ENCODE measurements at regions not wholly inside any gene's neighbourhood (a gene's known extent, or its start where the extent isn't known, plus 50 kb on each side); places are given as distances from the start of the nearest gene placed in this dataset.

DNA sequence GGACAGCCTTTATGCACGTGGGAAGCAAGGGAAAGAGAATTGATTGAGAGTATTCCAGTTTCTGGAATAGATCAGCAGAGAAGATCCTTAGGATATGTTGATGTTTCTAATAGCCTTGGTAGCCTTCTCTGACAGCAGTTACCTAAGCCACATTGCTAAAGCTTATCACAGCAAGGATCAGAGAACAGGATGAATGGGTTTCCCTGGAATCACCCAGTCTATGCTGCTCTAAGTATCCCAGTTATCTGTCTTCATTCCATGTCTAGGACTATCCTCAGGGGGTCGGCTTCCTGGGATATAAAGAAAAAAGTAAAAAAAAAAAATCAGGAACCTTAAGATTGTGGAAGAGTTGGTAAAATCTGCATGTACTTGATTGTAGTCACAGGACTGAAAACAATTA is 352.0 kb upstream of the AKR1E2 start:
- DNase-seq, result no peak

DNA sequence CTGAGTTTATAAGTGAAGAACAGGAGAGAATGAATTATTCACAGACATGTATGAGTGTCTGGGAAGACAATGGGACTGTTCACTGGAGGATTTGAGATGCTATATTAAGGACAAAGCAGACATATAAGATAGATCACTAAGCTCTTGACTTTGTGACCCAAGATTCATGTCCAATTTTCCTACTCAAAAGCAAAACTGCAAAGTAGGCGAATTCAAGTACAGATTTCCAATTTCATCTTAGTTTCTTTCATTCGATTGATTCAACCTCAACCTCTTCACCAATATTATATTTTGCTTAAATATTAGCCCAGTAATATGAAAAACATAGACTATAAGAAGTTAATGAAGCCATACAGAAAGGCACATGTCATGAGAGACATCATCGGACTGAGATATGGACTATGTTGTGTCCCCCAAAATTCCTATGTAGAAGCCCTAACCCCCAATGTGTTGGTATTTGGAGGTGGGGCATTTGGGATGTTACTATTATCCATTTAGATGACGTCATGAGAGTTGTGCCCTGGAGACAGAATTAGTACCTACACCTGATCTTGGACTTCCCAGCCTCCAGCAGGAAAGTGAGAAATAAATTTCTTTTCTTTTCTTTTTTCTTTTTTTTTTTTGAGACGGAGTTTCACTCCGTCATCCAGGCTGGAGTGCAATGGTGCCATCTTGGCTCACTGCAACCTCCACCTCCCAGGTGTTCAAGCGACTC is 353.7 kb upstream of the AKR1E2 start:
- DNase-seq, result no peak

DNA sequence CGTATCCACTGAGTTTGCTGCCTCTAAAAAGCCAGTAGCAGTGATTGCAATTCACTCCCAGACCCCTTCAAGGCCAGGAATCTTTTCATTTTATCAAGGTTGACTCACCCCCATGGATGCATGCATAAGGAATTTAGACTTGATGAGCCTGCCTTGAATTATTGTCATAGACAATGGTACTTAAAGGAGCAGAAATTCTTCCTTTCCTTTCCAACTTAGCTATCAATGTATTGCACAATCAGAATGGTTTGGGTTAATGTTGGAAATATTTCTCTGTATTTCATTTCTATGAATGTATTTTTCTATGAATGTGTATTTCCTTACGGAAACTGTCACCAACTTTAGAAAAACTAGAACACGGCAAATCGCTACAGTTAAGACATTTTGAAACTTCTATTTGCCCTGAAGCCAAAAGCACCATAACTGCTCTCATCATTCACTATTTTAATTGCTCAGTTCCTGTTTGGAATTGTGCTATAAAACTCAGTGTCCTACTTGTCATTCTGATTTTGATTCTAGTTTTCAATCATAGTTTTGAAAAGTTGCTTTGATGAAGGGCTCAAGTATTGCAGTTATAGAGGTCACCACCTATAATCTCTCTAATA is 355.7 kb upstream of the AKR1E2 start:
- DNase-seq, result no peak

DNA sequence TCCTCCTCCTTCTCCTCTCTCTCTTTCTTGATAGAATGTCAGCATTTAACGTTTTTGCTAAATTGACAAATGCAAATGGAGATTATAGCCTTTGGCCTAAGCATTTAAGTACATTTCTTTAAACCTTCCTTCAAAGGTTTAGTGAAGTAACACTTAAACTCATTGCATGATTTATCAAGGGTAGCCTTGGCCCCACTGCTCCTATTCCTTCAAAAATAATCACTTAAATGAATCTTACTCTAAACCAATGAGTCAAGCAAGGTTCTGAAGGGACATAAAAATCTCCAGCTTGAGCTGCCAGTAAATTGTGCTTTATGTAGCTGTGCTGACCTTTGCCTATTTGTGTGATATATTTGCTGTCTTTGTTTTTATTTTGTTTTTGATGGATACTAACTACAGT is 358.5 kb upstream of the AKR1E2 start:
- DNase-seq, result no peak

DNA sequence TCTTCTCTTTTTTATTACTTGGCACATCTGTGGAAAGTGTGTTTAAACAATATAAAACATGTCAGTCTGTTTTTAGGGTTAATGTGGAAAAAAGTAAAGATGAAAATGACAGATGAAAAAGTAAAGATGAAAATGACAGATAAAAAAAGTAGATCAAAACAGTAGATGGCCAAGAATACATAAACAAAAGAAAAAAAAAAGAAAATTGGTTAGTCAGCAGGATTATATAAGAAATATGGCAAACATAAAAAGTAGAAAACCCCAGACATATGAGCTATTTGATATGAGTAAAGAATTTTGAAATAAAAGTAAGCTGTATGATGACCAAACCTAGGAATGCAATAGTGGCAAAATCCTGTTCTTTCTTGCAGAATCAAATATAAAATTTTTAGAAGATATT is 365.7 kb upstream of the AKR1E2 start:
- no peak for DNase-seq

DNA sequence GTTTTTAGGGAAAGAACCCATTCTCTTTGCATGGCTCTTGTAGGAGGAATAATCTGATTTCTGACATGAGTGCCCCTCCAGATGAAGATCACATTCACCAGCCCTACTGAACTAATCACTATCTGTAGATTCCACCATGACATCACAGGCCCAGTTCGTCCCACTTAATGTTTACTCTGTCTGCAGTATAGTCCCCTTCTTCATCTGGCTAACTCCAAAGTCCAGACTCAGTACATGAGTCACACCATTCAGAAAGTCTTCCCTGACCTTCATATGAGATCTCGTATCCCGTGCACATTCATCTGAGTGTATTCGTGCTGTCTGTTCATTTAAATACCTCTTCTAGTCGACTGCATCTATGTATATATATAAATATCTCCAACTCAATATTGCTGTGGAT is 366.5 kb upstream of the AKR1E2 start:
- no peak for DNase-seq

DNA sequence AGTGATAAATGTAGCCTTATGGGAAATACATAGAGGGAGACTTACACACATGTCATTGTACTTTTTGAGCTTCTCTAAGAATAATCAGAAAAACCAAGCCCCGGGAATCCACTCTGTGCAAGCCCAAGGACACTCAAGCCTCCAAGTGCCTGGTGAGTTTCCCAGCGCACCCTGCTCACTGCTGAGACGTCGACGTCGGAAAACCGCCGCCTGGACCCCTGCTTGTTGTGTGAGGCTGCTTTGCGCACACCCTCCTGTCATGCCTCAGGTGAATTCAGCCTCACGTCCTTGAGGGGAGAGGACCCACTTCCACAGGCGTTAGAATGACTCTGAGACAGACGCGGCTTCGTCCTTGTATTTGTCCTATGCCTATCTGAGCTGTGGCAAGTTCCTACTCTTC is 368.4 kb upstream of the AKR1E2 start:
- DNase-seq, result no peak

DNA sequence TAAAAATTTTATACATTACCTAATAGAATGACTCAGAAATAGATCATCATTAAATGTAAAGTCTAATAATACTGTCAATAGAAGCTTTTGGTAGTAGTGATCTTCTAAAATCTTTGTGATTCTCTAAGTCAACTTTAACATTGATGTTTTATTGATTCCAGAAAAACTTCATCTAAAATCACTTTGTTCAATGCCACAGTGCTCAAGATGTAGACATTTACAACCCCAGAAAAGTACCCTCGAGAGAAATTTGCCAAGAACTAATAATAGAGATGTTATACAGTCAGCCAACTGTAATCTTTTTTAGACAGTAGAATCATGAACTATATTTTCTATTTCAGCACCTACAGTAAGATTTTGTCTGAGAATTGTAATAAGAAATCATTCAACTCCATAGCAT is 369.2 kb upstream of the AKR1E2 start:
- DNase-seq, result no peak

DNA sequence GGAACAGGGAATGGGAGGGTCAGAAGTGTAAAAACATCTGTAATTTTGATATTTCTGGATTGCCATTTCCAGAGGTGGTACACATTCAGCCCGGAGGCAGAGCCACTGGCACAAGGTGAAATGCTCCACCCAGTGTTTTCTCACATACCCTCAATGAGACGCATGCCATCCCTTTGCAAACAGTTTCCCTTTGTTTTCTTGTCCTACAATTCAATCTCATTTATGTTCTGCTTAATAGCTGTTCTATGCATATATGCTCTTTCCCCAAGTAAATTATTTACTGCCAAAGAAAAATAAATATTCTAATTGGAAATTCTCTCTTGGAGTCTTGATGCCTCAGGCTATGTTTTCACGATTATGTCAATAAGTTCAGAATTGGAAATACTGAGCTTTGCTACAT is 369.7 kb upstream of the AKR1E2 start:
- no peak for DNase-seq

DNA sequence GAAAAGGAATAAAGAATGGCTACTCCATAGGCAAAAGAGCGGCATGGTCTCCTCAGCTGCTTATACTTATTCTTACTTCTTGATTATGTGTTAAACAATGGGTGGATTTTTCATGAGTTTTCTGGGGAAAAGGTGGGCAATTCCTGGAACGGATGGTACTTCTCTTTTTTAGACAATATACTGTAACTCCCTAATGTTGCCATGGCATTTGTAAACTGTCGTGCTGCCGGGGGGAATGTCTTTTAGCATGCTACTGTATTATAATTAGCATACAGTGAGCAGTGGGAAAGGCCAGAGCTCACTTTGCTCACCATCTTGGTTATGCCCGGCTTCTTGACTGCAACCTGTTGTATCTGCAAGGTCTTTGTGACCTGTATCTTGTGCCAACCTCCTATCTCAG is 372.1 kb upstream of the AKR1E2 start:
- no peak for DNase-seq

DNA sequence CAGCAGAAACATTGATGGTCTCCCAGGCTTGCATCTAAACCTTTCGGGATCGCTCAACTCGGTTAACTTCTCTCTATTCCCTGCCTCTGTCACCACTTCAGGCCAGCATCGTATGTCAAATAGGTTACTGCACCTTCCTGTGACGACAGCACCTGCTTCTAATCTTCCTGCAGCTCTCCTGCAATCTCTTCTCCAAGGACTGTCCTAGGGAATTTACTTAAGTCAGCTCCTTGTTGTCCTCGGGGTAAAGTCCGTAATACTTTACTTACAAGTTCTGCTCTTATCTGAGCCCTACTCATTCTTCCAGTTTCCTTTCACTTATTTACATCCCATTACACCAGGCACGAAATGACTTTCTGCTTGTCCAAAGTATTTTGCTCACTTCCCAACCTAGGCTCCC is 372.7 kb upstream of the AKR1E2 start:
- DNase-seq, result no peak

DNA sequence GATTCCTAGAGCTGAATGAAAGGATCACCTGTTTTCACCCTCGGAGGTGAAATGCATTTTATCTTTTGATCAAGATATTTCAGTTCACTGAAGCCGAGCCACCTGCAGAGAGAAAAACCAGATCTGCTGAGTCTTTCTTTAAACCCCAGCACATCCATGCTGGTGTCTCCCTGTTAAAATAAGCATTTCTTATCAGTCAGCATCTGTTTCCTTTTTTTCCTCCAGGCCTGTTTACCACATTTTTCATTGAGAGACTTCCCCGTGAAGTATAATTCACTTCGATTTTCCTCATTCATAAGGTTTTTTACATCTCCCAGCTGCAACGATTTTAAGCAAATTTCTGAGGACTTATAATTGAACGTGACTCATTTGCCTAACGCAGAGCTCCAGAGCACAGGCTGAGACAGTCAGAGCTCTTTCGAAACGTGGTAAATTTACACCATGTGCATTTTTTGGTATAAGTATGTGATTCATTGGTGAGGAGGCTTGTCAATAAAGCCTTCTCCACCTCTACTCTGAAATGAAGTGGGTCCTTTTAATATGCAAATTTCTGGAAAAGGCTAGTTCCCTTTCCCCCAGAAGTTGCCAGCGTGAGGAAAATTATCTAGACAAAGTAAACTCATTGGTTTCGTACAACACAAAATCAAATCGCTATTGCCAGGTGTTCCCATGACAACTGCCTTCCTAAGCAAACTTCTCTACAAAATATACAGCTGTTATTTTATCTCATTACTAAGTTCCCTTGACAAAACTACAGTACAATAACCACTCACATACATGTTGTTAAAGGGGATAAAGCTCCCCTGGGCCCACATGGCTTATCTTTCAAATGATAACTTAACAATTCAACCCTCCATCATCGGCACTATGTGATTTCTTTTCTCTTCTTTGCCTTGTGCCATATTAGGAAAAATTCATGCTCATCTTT is 374.8 kb upstream of the AKR1E2 start:
- DNase-seq, result no peak

DNA sequence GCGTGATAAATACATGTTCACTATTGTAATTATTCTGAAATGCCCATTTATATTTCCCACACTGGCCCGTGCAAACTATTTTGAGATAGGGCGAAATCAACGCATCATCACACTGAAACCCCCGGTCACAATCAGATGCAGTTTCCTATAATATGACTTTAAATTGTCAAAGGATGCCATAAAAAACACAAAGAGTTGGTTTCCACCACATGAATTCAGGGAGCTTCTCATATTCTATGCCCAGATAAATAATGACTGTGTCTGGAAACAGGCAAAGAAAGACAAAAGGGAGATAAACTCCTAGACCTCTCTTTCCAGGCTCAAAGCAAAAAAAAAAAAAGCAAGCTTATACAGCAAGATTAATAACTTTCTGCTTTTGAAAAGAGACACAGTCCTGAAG is 375.8 kb upstream of the AKR1E2 start:
- no peak for DNase-seq

DNA sequence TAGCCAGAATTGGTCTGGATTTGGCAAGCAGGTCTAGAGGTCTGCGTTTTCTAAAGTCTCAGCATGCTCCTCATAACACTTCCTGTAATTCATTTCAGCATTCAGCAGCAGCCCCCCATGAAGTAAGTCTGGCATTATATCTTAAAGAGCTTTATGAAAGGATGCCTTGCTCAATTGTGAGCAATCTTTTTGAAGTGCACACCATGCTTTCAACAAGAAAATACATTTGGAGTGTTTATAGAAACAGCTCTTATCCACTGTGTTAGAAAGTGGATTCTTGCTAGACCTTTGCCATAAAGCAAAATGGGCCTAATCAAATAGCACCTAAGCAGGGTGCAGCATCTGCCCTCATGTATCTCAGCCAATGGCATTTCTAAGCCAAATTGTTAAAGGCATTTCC is 378.0 kb upstream of the AKR1E2 start:
- no peak for DNase-seq

DNA sequence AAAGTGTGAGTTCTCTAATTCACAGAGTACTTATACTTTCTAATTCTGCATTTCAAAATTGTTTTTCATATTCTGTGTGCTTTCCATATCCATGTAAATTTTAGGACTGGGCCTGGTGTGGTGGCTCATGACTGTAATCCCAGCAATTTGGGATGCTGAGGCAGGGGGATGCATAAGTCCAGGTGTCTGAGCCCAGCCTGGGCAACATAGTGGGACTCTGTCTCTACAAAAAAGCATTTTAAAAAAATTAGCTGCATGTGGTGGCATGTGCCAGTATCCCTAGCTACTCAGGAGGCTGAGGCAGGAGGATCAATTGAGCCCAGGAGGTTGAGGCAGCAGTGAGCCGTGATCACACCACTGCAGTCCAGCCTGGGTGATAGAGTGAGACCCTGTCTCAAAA is 382.6 kb upstream of the AKR1E2 start:
- DNase-seq, result no peak

DNA sequence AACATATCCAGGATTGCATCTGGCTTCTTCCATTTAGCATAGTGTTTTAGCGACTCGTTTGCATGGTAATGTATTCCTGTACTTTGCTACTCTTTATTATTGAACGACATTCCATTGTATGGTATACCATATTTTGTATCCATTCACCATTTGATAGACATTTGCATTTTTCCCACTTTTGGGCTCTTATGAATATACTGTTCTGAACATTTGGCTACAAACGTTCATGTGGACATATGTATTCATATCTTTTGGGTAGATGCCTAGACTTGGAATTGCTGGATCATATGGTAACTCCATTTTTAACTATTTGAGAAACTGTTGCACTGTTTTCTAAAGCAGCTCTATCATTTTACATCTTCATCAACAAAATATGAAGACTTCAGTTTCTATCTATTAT is 383.7 kb upstream of the AKR1E2 start:
- no peak for DNase-seq

DNA sequence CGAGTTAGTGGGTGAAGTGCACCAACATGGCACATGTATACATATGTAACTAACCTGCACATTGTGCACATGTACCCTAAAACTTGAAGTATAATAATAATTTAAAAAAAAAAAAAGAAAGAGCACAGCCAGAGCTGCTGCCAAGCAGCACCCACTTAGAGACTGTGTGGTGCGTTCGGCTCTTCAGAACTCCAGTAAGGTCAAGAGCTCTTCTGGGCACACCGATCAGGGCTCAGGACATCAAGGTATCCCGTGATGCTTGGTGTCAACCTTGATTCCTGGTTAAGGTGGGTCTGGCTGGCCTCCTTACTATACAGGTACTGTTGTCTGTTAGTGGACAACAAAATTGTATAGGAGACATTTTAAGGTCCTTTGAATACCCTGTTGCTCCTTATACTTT is 385.7 kb upstream of the AKR1E2 start:
- DNase-seq, result no peak

DNA sequence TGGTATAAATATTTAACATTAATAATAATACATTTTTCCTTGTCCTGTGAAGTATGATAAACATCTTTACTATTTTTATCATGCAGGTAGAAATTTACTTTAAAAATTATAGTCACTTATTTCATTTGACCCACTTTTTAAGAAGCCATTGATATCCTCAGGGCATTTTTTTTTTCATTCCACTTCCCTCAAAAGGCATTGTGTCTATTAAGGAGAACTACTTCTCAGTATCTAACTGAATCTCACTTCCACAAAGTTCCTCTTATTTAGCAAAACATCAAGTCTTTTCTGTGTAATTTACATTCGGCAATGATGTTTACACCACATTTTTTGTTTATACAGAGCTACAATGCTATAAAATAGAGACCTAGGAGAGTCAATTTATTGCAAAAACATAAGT is 388.2 kb upstream of the AKR1E2 start:
- DNase-seq, result no peak

DNA sequence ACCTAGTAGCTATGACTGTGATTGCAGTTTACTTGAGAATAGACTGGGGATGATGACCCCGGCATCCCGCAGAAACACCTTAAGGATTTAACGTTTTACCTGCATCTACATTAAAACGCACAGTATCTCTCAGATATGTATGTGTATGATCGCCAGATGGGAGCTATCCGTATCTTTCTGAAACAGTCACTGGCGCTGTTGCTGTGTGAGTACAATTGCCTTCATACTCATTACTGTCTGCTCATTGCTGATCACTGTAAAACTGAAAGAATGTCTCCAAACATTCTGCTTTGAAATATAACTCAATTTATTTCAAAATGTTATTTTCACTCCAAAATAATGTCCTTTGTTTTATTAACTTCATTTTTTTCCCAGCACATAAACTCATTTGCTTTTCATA is 388.9 kb upstream of the AKR1E2 start:
- DNase-seq, result no peak

DNA sequence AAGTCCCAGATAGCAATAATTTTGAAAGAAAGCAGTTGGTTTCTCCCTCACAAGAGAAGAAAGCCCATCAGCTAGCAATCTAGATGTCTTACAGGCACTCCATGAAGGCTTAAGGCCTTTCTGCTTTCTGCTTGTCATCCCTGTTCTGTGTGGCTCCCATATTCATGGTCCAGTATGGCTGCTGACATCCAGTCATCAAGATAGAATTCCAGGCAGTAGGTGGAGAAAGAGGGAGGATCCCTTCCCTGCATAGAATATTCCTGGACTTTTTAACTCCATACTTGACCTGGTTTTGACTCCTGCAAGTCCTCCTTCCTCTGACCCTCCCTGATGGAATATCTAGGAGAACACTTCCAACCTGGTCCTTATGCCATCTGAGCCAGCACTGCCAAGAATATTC is 389.9 kb upstream of the AKR1E2 start:
- DNase-seq, result no peak

DNA sequence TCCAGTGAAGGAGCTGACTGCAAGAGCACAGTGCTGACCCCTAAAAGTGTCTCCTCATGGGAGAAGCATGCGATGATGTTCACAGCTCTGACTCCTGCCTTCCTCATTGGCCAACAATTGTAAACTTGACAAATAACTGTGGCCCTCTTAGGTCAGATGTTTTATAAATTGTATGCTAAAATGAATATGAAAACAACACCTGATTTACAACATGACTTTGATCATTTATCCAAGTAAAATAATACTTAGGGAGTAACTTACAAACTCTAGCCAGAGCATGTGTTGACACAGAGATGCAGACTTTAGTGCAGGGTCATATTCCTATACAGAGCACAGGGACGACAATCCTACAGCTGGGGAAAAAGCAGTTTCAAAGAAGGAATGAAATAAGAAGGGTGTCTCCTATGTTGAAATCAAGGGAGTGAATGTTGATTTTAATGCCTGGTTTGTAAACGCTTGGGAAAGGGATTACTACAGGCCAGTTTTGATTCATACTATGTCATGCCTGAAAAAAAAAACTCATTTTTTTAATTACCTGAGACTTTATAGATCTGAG is 391.4 kb upstream of the AKR1E2 start:
- no peak for DNase-seq

DNA sequence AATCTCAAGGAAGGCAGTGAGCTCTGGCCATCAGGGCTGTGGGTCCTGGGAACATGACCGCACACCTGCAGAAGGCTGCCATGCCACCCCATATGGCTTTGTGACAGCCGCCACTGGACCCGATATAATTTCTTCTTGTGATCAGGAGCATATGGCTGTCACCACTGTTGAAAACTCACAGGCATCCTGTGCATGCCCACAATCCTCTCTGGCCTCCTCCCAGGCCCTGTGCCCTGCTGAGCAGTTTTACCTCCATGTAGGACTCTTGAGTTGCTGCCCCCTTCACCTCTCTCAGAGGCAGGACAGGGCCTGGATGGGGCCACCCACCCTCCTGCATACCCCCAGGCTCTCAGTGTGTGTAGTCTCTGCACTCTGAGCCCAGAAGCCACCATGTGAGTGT is 391.9 kb upstream of the AKR1E2 start:
- no peak for DNase-seq

DNA sequence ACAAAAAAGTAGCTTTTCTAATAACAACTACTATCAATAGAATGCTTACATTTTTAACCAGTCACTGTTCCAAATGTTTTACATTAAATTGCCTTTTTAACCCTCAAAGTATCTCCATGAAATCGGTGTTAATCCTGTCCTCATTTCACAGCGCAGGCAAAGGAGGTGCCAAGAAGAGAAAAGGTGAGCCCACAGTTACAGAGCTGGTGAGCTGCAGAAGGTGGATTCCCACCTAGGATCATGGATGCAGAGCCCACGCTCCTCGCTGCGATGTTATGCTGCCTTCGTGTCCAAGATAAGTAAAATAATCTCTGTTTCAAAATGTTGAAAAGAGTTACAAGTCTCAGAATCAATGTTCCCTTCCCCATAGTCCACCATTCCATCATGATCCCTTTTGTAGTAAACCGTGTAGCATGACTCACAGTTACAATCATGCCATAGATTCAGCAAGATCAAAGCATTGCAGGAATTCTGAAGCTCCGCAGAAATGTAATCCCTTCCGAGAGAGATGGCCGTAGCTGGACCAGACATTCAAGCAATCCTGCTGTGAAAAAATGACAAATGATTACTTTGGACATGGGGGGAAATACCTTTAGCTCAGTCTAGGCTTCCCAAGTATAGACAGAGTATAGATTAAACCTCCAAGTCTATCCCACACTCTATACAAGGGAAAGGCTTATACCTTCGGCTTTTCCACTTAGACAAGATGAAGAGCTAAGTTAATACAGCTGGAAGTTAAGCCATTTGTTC is 394.7 kb upstream of the AKR1E2 start:
- no peak for DNase-seq

Measured in stimulated activated CD4-positive, alpha-beta T cell treated with anti-CD3 and anti-CD28 coated beads, Interleukin-15, amount 100 ng/mL, for 24 hours (primary cell).